GM18499 (cell line): ENCODE measurements at regions not wholly inside any gene's neighbourhood (a gene's known extent, or its start where the extent isn't known, plus 50 kb on each side); places are given as distances from the start of the nearest gene placed in this dataset.
"Not testable (repeated sequence)": the region's sequence is repeated elsewhere in the genome, so short reads cannot be mapped to it uniquely, and the experiment has no call there.

Source experiments
- ATAC-seq: cut with Tn5 transposase; IDR thresholded peaks from one replicate; pipeline ENCODE4 v1.9.1; 2021; ENCODE audit warnings: moderate number of reproducible peaks; ENCODE audit not compliant: insufficient read depth, unreplicated experiment

- ATAC-seq, result no peak
Observed at GRCh38 chr19:31826325-31826724, 477.1 kb upstream of the TSHZ3 start.

GRCh38 chr19:31831421-31832175 is 482.4 kb upstream of the TSHZ3 start:
- ATAC-seq, result no peak

GRCh38 chr19:31832176-31832548 is 482.9 kb upstream of the TSHZ3 start:
- ATAC-seq, result no peak

GRCh38 chr19:31834070-31834469 is 484.8 kb upstream of the TSHZ3 start:
- no peak for ATAC-seq

GRCh38 chr19:31838163-31838815 is 489.1 kb upstream of the TSHZ3 start:
- ATAC-seq, result no peak

GRCh38 chr19:31840371-31840770 is 491.1 kb upstream of the TSHZ3 start:
- ATAC-seq, result no peak

DNA sequence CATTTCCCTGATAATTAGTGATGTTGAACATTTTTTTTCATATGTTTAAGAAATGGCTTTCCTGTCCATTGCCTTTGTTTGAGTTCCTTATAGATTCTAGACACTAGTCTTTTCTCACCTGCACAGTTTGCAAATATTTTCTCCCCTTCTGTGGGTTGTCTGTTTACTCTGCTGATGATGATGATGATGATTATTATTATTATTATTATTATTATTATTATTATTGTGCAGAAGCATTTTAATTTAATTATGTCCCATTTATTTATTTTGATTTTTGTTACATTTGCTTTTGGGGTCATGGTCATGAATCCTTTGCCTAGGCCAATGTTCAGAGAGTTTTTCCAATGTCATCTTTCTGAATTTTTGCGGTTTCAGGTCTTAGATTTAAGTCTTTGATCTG is 492.5 kb upstream of the TSHZ3 start:
- no peak for ATAC-seq

GRCh38 chr19:31863122-31863521 is 482.3 kb upstream of the ZNF507 start:
- no peak for ATAC-seq

GRCh38 chr19:31874313-31874712 is 471.1 kb upstream of the ZNF507 start:
- ATAC-seq, result no peak

- ATAC-seq, result no peak
Observed at GRCh38 chr19:31875591-31875990, 469.8 kb upstream of the ZNF507 start.

- no peak for ATAC-seq
Observed at GRCh38 chr19:31880283-31880682, 465.1 kb upstream of the ZNF507 start.

GRCh38 chr19:31881988-31882387 is 463.4 kb upstream of the ZNF507 start:
- no peak for ATAC-seq

DNA sequence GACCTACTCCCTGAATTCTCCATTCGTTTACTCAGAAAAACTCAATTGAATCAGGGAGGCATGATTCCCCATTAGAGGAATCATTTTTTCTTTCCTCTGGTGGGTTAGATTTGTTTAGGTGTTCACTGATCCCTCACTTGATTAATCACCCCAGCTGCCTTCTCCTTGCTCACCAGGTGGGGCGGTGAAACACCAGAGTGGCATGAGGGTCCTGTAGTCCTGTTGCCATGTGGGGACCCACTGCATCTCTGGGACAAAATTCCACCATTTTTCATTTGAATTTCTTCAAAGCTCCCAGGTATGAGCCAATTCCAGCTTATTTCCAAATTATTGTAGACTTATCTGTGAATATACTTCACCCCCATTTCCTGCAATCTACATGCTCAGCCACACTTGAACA is 462.7 kb upstream of the ZNF507 start:
- no peak for ATAC-seq

- ATAC-seq, result no peak
Observed at GRCh38 chr19:31883296-31883990, 462.0 kb upstream of the ZNF507 start.

DNA sequence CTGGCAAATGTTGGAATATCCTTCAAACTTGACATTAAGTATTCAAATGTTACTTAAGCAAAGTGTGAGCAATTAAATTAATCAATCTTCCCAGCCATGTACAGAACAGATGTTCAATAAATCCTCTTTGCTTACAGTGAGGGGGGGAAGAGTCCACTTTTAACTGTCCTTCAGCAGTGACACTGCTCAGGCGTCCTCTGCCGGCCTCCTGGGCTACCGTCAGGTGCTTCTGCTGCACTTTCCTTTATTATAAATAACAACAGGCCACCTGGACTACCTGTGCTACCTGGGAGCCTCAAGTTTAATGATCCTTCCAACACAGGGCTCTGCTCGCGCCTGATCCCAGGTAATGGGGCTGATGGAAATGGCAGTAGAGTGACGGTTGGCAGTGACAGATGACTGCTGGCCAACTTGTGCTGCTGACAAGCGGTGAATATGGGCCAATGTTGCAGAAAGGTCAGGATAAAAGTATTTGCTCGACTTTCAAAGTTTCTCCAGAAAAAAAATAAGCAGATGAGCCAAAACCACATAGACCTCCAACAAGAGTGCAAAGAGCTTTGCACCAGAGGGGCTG is 460.0 kb upstream of the ZNF507 start:
- ATAC-seq, result no peak

DNA sequence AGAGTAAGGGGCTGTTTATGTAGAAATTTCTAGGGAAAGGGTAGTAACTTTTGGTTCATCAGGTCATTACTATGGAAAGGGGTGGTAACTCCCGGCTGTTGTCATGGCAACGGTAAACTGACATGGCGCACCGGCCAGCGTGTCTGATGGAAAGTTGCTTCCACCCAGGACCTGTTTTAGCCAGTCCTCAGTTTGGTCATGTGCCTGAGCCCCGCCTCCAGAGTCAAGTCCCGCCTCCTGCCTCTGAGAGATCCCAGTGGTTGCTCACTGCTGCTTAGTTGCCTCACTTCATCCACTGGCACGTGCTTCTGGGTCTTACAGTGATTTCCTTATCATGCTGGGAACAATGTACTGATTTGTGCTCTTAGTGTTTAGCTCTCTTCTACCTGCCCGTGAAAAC is 455.2 kb upstream of the ZNF507 start:
- ATAC-seq, result no peak

DNA sequence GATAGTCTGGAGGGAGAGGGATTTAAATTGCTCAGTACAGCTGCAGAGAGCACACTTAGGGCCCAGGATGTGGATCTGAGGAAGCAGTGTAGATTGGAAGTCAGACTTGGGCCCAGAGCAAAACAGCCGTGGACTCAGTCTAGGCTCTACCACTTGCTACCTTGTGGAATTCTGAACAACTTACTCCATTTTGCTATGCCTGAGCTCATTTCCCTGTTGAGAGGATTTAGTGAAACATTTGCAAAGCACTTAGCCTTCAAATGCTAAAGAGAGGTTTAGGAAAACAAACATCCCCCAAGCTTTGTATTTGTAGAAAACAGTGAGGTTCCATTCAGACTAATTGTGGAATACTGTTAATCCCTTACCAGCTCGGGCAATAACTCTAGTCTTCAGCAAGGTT is 453.4 kb upstream of the ZNF507 start:
- no peak for ATAC-seq

DNA sequence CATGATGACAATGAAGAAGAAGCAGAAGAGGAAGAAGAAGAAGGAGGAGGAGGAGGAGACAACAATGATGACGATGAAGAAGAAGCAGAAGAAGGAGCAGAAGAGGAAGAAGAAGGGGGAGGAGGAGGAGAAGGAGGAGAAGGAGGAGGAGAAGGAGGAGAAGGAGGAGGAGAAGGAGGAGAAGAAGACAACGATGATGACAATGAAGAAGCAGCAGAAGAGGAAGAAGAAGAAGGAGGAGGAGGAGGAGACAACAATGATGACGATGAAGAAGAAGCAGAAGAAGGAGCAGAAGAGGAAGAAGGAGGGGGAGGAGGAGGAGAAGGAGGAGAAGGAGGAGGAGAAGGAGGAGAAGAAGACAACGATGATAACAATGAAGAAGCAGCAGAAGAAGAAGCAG is 451.9 kb upstream of the ZNF507 start:
- ATAC-seq, result not testable (repeated sequence)

DNA sequence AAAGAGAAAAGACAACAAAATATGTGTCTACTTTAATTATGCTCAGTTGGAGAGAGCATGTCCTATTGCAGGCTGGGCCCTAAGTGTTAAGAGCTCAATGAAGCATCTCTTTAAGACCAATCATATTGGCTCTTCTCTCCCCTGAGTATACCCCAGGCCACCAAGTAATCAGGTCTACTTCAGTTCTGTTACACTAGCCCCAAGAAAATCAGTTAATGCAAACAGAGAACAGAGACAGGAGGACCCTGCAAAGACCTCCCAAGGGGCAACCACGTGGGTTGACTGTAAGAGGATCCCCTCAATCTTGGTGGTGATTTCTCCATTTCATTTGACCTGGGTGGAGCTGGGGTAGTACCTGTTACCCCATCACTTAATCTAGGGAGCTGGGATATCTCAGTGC is 451.0 kb upstream of the ZNF507 start:
- ATAC-seq, result no peak

GRCh38 chr19:31897292-31897691 is 448.1 kb upstream of the ZNF507 start:
- no peak for ATAC-seq

GRCh38 chr19:31900991-31901390 is 444.4 kb upstream of the ZNF507 start:
- ATAC-seq, result no peak
